DND-41 (cell line): ENCODE measurements at regions not wholly inside any gene's neighbourhood (a gene's known extent, or its start where the extent isn't known, plus 50 kb on each side); places are given as distances from the start of the nearest gene placed in this dataset.

ENCODE experiments used
- ATAC-seq: fragments of 200-7000 bp; cut with Tn5 transposase; 3 replicates; pipeline ENCODE4 v1.9.1; 2021; ENCODE audit warnings: low read depth; ENCODE audit not compliant: insufficient read depth
- DNase-seq: peaks from one replicate; pipeline ENCODE4 v3.0.0-alpha.2; 2020
- H2AFZ ChIP-seq: 2 replicates; pipeline ENCODE4 v1.6.0; 2012; ENCODE audit warnings: low read depth, low read length
- H3K27ac ChIP-seq: 2 replicates; pipeline ENCODE4 v1.5.1; 2012; ENCODE audit warnings: low read length, inconsistent platforms
- H3K27me3 ChIP-seq: fragments of 200-600 bp; sonication (generic); 2 replicates; pipeline ENCODE4 v1.6.0; 2012; ENCODE audit warnings: low read length, mild to moderate bottlenecking, inconsistent platforms; ENCODE audit not compliant: insufficient read depth, poor library complexity
- H3K36me3 ChIP-seq: 2 replicates; pipeline ENCODE4 v1.5.1; 2012; ENCODE audit warnings: low read length, inconsistent platforms; ENCODE audit not compliant: insufficient read depth
- H3K4me1 ChIP-seq: 2 replicates; pipeline ENCODE4 v1.5.1; 2012; ENCODE audit warnings: mild to moderate bottlenecking, low read length; ENCODE audit not compliant: insufficient read depth
- H3K4me2 ChIP-seq: 2 replicates; pipeline ENCODE4 v1.6.0; 2012; ENCODE audit warnings: mild to moderate bottlenecking, moderate library complexity, low read length, inconsistent platforms; ENCODE audit not compliant: insufficient read depth
- H3K4me3 ChIP-seq, 2 experiments: fragments of 200-600 bp in 1 of 2; shearing (Covaris generic) in 1 of 2; 2 replicates each; pipeline ENCODE4 v1.5.1; 2012 to 2016; ENCODE audit warnings: inconsistent platforms in 2 of 2, low read length in 2 of 2, mild to moderate bottlenecking in 2 of 2, low read depth in 1 of 2, moderate library complexity in 1 of 2
- H3K79me2 ChIP-seq: 2 replicates; pipeline ENCODE4 v1.6.0; 2012; ENCODE audit warnings: low read length, inconsistent platforms; ENCODE audit not compliant: insufficient read depth
- H3K9ac ChIP-seq: 2 replicates; pipeline ENCODE4 v1.6.0; 2012; ENCODE audit warnings: low read depth, mild to moderate bottlenecking, inconsistent platforms, low read length, moderate library complexity
- H3K9me3 ChIP-seq: 2 replicates; pipeline ENCODE4 v1.5.1; 2012; ENCODE audit warnings: low read length, moderate library complexity, mild to moderate bottlenecking, inconsistent platforms; ENCODE audit not compliant: insufficient read depth, severe bottlenecking
- H4K20me1 ChIP-seq: 2 replicates; pipeline ENCODE4 v1.6.0; 2012; ENCODE audit warnings: low read length; ENCODE audit not compliant: insufficient read depth
- CTCF ChIP-seq: IDR thresholded peaks from 2 replicates; pipeline ENCODE4 v1.5.1; 2012; ENCODE audit warnings: borderline replicate concordance, low read length, moderate library complexity, mild to moderate bottlenecking; ENCODE audit not compliant: poor library complexity, severe bottlenecking; ENCODE audit errors: extremely low read depth
- EZH2 ChIP-seq: IDR thresholded peaks from 3 replicates; pipeline ENCODE4 v1.6.1; 2012; ENCODE audit warnings: borderline replicate concordance, low read depth, mild to moderate bottlenecking, moderate library complexity, low read length, inconsistent platforms; ENCODE audit not compliant: severe bottlenecking

GRCh38 chr2:187168720-187169713, 279.0 kb downstream of the CALCRL start:
- Histone ChIP-seq H4K20me1 (no peaks in the 10 kb centered on the region), H3K79me2 (no peaks in the 10 kb centered on the region), H3K4me1 (no peaks in the 10 kb centered on the region), H3K4me3 (no peak overlapping the region), H3K4me2 (no peak overlapping the region), H3K36me3 (no peaks in the 10 kb centered on the region), H3K9ac (no peak overlapping the region), H3K9me3 (no peaks in the 10 kb centered on the region), H3K27ac (no peak overlapping the region), H3K27me3 (no peaks in the 10 kb centered on the region), H2AFZ (no peak overlapping the region)
- TF ChIP-seq EZH2 = no peak
- no peak for TF ChIP-seq CTCF
- no peak for DNase-seq
- ATAC-seq = no peak

GRCh38 chr2:187167491-187167890, 280.6 kb downstream of the CALCRL start:
- Histone ChIP-seq H3K27me3 (no peaks in the 10 kb centered on the region), H3K4me2 (no peak overlapping the region), H3K27ac (no peak overlapping the region), H3K36me3 (no peaks in the 10 kb centered on the region), H3K9me3 (no peaks in the 10 kb centered on the region), H2AFZ (no peak overlapping the region), H3K79me2 (no peaks in the 10 kb centered on the region), H3K4me3 (no peak overlapping the region), H3K9ac (no peak overlapping the region), H4K20me1 (no peaks in the 10 kb centered on the region), H3K4me1 (no peaks in the 10 kb centered on the region)
- no peak for DNase-seq
- TF ChIP-seq CTCF = no peak
- no peak for TF ChIP-seq EZH2
- ATAC-seq = no peak

GRCh38 chr2:187165936-187166610, 282.0 kb downstream of the CALCRL start:
- Histone ChIP-seq H3K36me3 (no peaks in the 10 kb centered on the region), H3K79me2 (no peaks in the 10 kb centered on the region), H3K9me3 (no peaks in the 10 kb centered on the region), H2AFZ (no peak overlapping the region), H3K9ac (no peak overlapping the region), H3K4me2 (no peak overlapping the region), H4K20me1 (no peaks in the 10 kb centered on the region), H3K4me1 (no peaks in the 10 kb centered on the region), H3K4me3 (no peak overlapping the region), H3K27me3 (no peaks in the 10 kb centered on the region), H3K27ac (no peak overlapping the region)
- no peak for ATAC-seq
- TF ChIP-seq EZH2 = no peak
- TF ChIP-seq CTCF = no peak
- no peak for DNase-seq
